IMR-90 (cell line): ENCODE measurements at regions not wholly inside any gene's neighbourhood (a gene's known extent, or its start where the extent isn't known, plus 50 kb on each side); places are given as distances from the start of the nearest gene placed in this dataset.

ENCODE experiments used
- ATAC-seq: fragments of 200-7000 bp; cut with Tn5 transposase; 2 replicates; pipeline ENCODE4 v1.9.1; 2020; ENCODE audit warnings: low read depth, mild to moderate bottlenecking, moderate library complexity
- BruUV-seq: library from RNA; stranded (reverse); fragments of 400-500 nt; replicated peaks from 2 replicates; lab custom pipeline; 2021; lab: Mats Ljungman, UMichigan
- CTCF ChIA-PET: fragments of 300-600 bp; formaldehyde crosslinking; extraction: SDS; loops from one replicate; lab custom pipeline; 2021; ENCODE audit warnings: antibody characterized with exemption; lab: Yijun Ruan, JAX
- POLR2A ChIA-PET: fragments of 300-600 bp; sonication (Branson Sonifier 250); formaldehyde crosslinking; loops from one replicate; lab custom pipeline; 2022; ENCODE audit warnings: antibody characterized with exemption; ENCODE audit not compliant: unreplicated experiment; lab: Charles Lee
- DNase-seq: peaks from one replicate; pipeline ENCODE4 v3.0.0; 2013
- H2AFZ ChIP-seq: replicated peaks from 2 replicates; pipeline ENCODE3; 2013; ENCODE audit warnings: low read length, mild to moderate bottlenecking; ENCODE audit not compliant: poor library complexity
- H2AK5ac ChIP-seq: 2 replicates; pipeline ENCODE4 v1.6.1; 2013; ENCODE audit warnings: low read depth, low read length, inconsistent platforms
- H2AK9ac ChIP-seq: replicated peaks from 2 replicates; pipeline ENCODE3; 2013; ENCODE audit warnings: mild to moderate bottlenecking, low read depth, low read length, moderate library complexity; ENCODE audit not compliant: poor library complexity
- H2BK120ac ChIP-seq: 2 replicates; pipeline ENCODE4 v1.6.1; 2013; ENCODE audit warnings: low read depth, low read length, inconsistent platforms
- H2BK15ac ChIP-seq: 3 replicates; pipeline ENCODE4 v1.6.1; 2013; ENCODE audit warnings: low read depth, low read length, inconsistent platforms
- H2BK20ac ChIP-seq: 2 replicates; pipeline ENCODE4 v1.6.1; 2013; ENCODE audit warnings: low read depth, mild to moderate bottlenecking, inconsistent platforms, low read length, moderate library complexity
- H2BK5ac ChIP-seq: 2 replicates; pipeline ENCODE4 v1.6.1; 2013; ENCODE audit warnings: mild to moderate bottlenecking, low read depth, low read length, inconsistent platforms; ENCODE audit not compliant: poor library complexity, severe bottlenecking
- H3K14ac ChIP-seq: replicated peaks from 2 replicates; pipeline ENCODE4 v1.6.1; 2013; ENCODE audit warnings: low read depth, low read length, inconsistent platforms
- H3K18ac ChIP-seq: 2 replicates; pipeline ENCODE4 v1.6.1; 2013; ENCODE audit warnings: low read depth, low read length, control low read depth
- H3K23ac ChIP-seq: 2 replicates; pipeline ENCODE4 v1.6.1; 2013; ENCODE audit warnings: low read depth, low read length, inconsistent platforms
- H3K27ac ChIP-seq: 2 replicates; pipeline ENCODE4 v1.5.1; 2013; ENCODE audit warnings: mild to moderate bottlenecking, control low read depth, low read length; ENCODE audit not compliant: insufficient read depth
- H3K27me3 ChIP-seq: 2 replicates; pipeline ENCODE4 v1.6.1; 2013; ENCODE audit warnings: low read length; ENCODE audit not compliant: control insufficient read depth, insufficient read depth
- H3K36me3 ChIP-seq: 2 replicates; pipeline ENCODE4 v1.6.1; 2013; ENCODE audit warnings: low read length, mixed read lengths; ENCODE audit not compliant: control insufficient read depth, insufficient read depth
- H3K4ac ChIP-seq: 2 replicates; pipeline ENCODE4 v1.6.1; 2013; ENCODE audit warnings: low read depth, low read length, inconsistent platforms
- H3K4me1 ChIP-seq: 2 replicates; pipeline ENCODE4 v1.6.1; 2013; ENCODE audit warnings: low read length, mixed read lengths; ENCODE audit not compliant: control insufficient read depth, insufficient read depth
- H3K4me2 ChIP-seq: 2 replicates; pipeline ENCODE4 v1.6.1; 2013; ENCODE audit warnings: low read depth, mild to moderate bottlenecking, control low read depth, low read length, moderate library complexity
- H3K4me3 ChIP-seq: 2 replicates; pipeline ENCODE4 v1.5.1; 2013; ENCODE audit warnings: low read depth, mild to moderate bottlenecking, control low read depth, low read length, moderate library complexity; ENCODE audit not compliant: insufficient read depth
- H3K56ac ChIP-seq: 2 replicates; pipeline ENCODE4 v1.6.1; 2013; ENCODE audit warnings: low read length, inconsistent platforms; ENCODE audit not compliant: insufficient read depth; ENCODE audit errors: extremely low read depth
- H3K79me1 ChIP-seq, 2 experiments: 2 replicates each; pipeline ENCODE4 v1.6.1; 2013; ENCODE audit warnings: low read length in 2 of 2, inconsistent platforms in 1 of 2, low read depth in 1 of 2
- H3K9ac ChIP-seq: 2 replicates; pipeline ENCODE4 v1.6.1; 2013; ENCODE audit warnings: low read depth, low read length, control low read depth
- H3K9me1 ChIP-seq: 2 replicates; pipeline ENCODE4 v1.6.1; 2013; ENCODE audit warnings: low read length, inconsistent platforms; ENCODE audit not compliant: insufficient read depth
- H3K9me3 ChIP-seq: 2 replicates; pipeline ENCODE4 v1.6.1; 2013; ENCODE audit warnings: low read length; ENCODE audit not compliant: control insufficient read depth, insufficient read depth
- H4K20me1 ChIP-seq: 2 replicates; pipeline ENCODE4 v1.6.1; 2013; ENCODE audit warnings: low read length, inconsistent platforms; ENCODE audit not compliant: insufficient read depth
- H4K5ac ChIP-seq: 2 replicates; pipeline ENCODE4 v1.6.1; 2013; ENCODE audit warnings: mild to moderate bottlenecking, low read depth, low read length, control low read depth
- H4K8ac ChIP-seq, 2 experiments: 2 replicates each; pipeline ENCODE4 v1.6.1; 2013; ENCODE audit warnings: low read depth in 2 of 2, low read length in 2 of 2, control low read depth in 1 of 2, inconsistent platforms in 1 of 2
- H4K91ac ChIP-seq: 2 replicates; pipeline ENCODE4 v1.6.1; 2013; ENCODE audit warnings: low read depth, low read length, inconsistent platforms; ENCODE audit not compliant: insufficient read depth
- CEBPB ChIP-seq: IDR thresholded peaks from 2 replicates; pipeline ENCODE4 v1.6.1; 2012; ENCODE audit warnings: low read depth, low read length, improper control_type of control experiment
- MXI1 ChIP-seq: IDR thresholded peaks from 2 replicates; pipeline ENCODE4 v1.6.1; 2012; ENCODE audit warnings: low read depth, mild to moderate bottlenecking, low read length, moderate library complexity, borderline replicate concordance
- WGBS, 2 experiments: methylation state at CpG; one replicate each; pipeline versions ENCODE4 v1.1.5 to v1.1.7; 2013; ENCODE audit warnings: missing lambda C conversion rate in 2 of 2; ENCODE audit not compliant: insufficient read length in 1 of 2; ENCODE audit errors: extremely low coverage in 2 of 2; 5-methylcytosine and 5-hydroxymethylcytosine counted together
- dilution Hi-C: fragments of 300-500 bp; cut with HindIII; formaldehyde crosslinking; loops from one replicate; pipeline ENCODE4 v1.14.3; 2018; ENCODE audit warnings: low sequenced_read_pairs; ENCODE audit not compliant: unreplicated experiment
- in situ Hi-C: fragments of 300-500 bp; cut with MboI; formaldehyde crosslinking; loops from 3 replicates; pipeline ENCODE4 v1.14.3; 2019; ENCODE audit warnings: low sequenced_read_pairs, inconsistent platforms, mixed read lengths
- intact Hi-C: fragments of 100-400 bp; cut with micrococcal nuclease; formaldehyde crosslinking; loops from 2 replicates; pipeline ENCODE4 v1.10.0; 2022

DNA sequence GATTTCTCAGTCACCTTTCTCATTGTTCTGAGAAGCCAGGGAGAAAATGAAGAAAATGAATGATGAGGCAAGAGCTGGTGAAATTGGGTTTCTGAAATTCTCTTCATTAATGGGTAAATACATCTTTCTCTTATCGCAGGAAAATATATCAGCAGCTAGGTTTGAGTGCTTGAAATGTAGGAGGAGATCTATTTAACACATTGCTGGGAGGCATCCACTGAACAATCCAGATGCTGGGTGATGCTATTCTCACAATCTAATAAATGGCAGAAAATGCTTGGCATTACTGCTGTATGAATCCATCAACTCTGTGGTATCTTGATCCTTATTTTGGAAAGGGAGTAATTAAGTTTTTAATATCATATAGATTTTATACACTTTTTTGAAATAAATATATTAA, 199.6 kb upstream of the LRP1B start:
- Histone ChIP-seq H2BK15ac (no peak overlapping the region), H2BK5ac (no peak overlapping the region), H3K4me1 (no peaks in the 10 kb centered on the region), H3K4me2 (no peak overlapping the region), H3K27ac (no peak overlapping the region), H4K5ac (no peak overlapping the region), H3K23ac (no peak overlapping the region), H2BK20ac (no peak overlapping the region), H3K36me3 (no peaks in the 10 kb centered on the region), H3K18ac (no peak overlapping the region), H3K9ac (no peak overlapping the region), H4K91ac (no peak overlapping the region), H3K56ac (no peak overlapping the region), H3K14ac (no peak overlapping the region), H2AK9ac (no peak overlapping the region), H3K4me3 (no peak overlapping the region), H2AFZ (no peak overlapping the region), H4K20me1 (no peaks in the 10 kb centered on the region), H3K9me1 (no peaks in the 10 kb centered on the region), H3K79me1 (no peaks in the 10 kb centered on the region), H2AK5ac (no peak overlapping the region), H3K4ac (no peak overlapping the region), H3K9me3 (no peaks in the 10 kb centered on the region; the same call in 1 of the 2 replicates), H2BK120ac (no peak overlapping the region), H3K27me3 (no peaks in the 10 kb centered on the region), H4K8ac (no peak overlapping the region)
- dilution Hi-C loops: no loop called here
- WGBS, 2 experiments: no CpG with 5 or more reads among the region's 1 CpG
- intact Hi-C loops: no loop called here
- CTCF ChIA-PET: no interaction called here
- ATAC-seq (no peak), DNase-seq (no peak)
- in situ Hi-C loops: no loop called here
- TF ChIP-seq MXI1 (no peak), CEBPB (no peak)
- POLR2A ChIA-PET: no interaction called here
- no TSS peak for BruUV-seq
